ENCODE measurements at regions not wholly inside any gene's neighbourhood (a gene's known extent, or its start where the extent isn't known, plus 50 kb on each side); places are given as distances from the start of the nearest gene placed in this dataset.
A peak's percentile ranks its signal among the peaks of the same experiment; 100 is the strongest.

GRCh38 chr1:221141096-221141495, 261.9 kb downstream of the HLX start:
- H3K4me3 ChIP-seq (replicated peaks in 1 of 4; ENCODE audit: control extremely low read depth in 1 of 4, insufficient read depth in 1 of 4, low read depth in 3 of 4, low read length in 4 of 4), result no peak overlapping the region
- H3K4me2 ChIP-seq (ENCODE audit: extremely low read depth, insufficient read depth, low read length), result no peak overlapping the region
- no peak for DNase-seq (ENCODE audit: low read depth in 2 of 2)

DNA sequence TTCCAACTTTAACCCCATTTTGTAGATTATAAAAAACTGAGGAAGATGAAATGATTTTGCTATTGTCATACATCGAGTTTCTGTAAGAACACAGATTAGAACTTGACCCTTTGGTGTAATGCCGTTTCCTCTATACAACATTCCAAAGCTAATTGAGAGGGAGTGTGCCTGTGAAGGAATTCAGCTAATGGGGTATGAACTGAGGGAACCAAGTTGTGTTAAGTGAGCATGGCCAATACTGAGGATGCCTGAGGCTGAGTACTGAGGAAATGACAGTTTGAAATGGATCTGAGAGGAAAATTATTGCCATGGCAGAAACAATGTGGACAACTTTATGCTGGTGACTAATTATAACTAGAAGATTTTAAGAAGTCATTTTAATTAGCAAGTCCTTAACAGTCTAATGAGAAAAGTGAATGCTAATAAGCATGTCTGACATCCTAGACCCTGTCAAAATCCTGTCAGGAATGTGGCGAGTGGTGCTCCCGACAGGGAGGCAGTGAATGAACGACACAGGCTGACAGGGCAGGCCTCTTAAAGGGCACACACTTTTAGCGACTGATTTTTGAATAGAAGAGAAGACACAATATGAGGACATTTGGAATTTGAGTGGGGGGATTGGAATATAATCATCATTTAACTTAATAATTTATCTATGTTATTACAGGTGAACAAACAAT, 262.5 kb downstream of the HLX start:
- Histone ChIP-seq H3K4me2 (ENCODE audit: extremely low read depth, insufficient read depth, low read length) (no peak overlapping the region), H3K4me1 (ENCODE audit: control insufficient read depth, extremely low read depth, insufficient read depth, low read length) (no peaks in the 10 kb centered on the region), H3K27me3 (ENCODE audit: control insufficient read depth, insufficient read depth, low read length) (no peaks in the 10 kb centered on the region), H3K27ac (ENCODE audit: insufficient read depth, low read length) (no peak overlapping the region), H3K9ac (ENCODE audit: insufficient read depth, low read length) (no peak overlapping the region), H4K20me1 (ENCODE audit: control insufficient read depth, extremely low read depth, insufficient read depth, low read length) (no peaks in the 10 kb centered on the region), H3K4me3 (replicated peaks in 1 of 4; ENCODE audit: control extremely low read depth in 1 of 4, insufficient read depth in 1 of 4, low read depth in 3 of 4, low read length in 4 of 4) (no peak overlapping the region), H3K36me3 (ENCODE audit: control insufficient read depth, insufficient read depth, low read length) (no peaks in the 10 kb centered on the region), H3K9me3 (ENCODE audit: control insufficient read depth, insufficient read depth, low read depth, low read length) (no peaks in the 10 kb centered on the region), H3K79me2 (ENCODE audit: control insufficient read depth, insufficient read depth, low read length) (no peaks in the 10 kb centered on the region), H2AFZ (ENCODE audit: low read length) (no peak overlapping the region)
- peak in 1 of 2 donors; percentile 31 for DNase-seq (ENCODE audit: low read depth in 2 of 2)
- TF ChIP-seq, protein P1, sequence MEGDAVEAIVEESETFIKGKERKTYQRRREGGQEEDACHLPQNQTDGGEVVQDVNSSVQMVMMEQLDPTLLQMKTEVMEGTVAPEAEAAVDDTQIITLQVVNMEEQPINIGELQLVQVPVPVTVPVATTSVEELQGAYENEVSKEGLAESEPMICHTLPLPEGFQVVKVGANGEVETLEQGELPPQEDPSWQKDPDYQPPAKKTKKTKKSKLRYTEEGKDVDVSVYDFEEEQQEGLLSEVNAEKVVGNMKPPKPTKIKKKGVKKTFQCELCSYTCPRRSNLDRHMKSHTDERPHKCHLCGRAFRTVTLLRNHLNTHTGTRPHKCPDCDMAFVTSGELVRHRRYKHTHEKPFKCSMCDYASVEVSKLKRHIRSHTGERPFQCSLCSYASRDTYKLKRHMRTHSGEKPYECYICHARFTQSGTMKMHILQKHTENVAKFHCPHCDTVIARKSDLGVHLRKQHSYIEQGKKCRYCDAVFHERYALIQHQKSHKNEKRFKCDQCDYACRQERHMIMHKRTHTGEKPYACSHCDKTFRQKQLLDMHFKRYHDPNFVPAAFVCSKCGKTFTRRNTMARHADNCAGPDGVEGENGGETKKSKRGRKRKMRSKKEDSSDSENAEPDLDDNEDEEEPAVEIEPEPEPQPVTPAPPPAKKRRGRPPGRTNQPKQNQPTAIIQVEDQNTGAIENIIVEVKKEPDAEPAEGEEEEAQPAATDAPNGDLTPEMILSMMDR (conservative IDR thresholded peaks at IDR 0.05 in 1 of 2, IDR thresholded peaks at IDR 0.05 in 1 of 2; ENCODE audit: low read depth in 1 of 2, low read length in 2 of 2), result no peak
- no peak for TF ChIP-seq EZH2 (IDR thresholded peaks at IDR 0.05; ENCODE audit: low read length, missing control alignments)

More at GRCh38 chr1:221141096-221141495, 261.9 kb downstream of the HLX start:
- no peaks in the 10 kb centered on the region for H3K27me3 ChIP-seq (ENCODE audit: control insufficient read depth, insufficient read depth, low read length)
- H3K9ac ChIP-seq (ENCODE audit: insufficient read depth, low read length), result no peak overlapping the region
- TF ChIP-seq, protein P1 (conservative IDR thresholded peaks at IDR 0.05 in 1 of 2, IDR thresholded peaks at IDR 0.05 in 1 of 2; ENCODE audit: low read depth in 1 of 2, low read length in 2 of 2), result no peak
- no peak for TF ChIP-seq EZH2 (IDR thresholded peaks at IDR 0.05; ENCODE audit: low read length, missing control alignments)
- no peak overlapping the region for H2AFZ ChIP-seq (ENCODE audit: low read length)
- no peaks in the 10 kb centered on the region for H3K9me3 ChIP-seq (ENCODE audit: control insufficient read depth, insufficient read depth, low read depth, low read length)
- no peaks in the 10 kb centered on the region for H3K79me2 ChIP-seq (ENCODE audit: control insufficient read depth, insufficient read depth, low read length)
- H4K20me1 ChIP-seq (ENCODE audit: control insufficient read depth, extremely low read depth, insufficient read depth, low read length), result no peaks in the 10 kb centered on the region
- no peak overlapping the region for H3K27ac ChIP-seq (ENCODE audit: insufficient read depth, low read length)
- H3K4me1 ChIP-seq (ENCODE audit: control insufficient read depth, extremely low read depth, insufficient read depth, low read length), result no peaks in the 10 kb centered on the region
- no peaks in the 10 kb centered on the region for H3K36me3 ChIP-seq (ENCODE audit: control insufficient read depth, insufficient read depth, low read length)

GRCh38 chr1:221148660-221149059, 269.4 kb downstream of the HLX start:
- H3K79me2 ChIP-seq (ENCODE audit: control insufficient read depth, insufficient read depth, low read length), result no peaks in the 10 kb centered on the region
- H3K27ac ChIP-seq (ENCODE audit: insufficient read depth, low read length), result no peak overlapping the region
- no peaks in the 10 kb centered on the region for H3K4me1 ChIP-seq (ENCODE audit: control insufficient read depth, extremely low read depth, insufficient read depth, low read length)
- H2AFZ ChIP-seq (ENCODE audit: low read length), result no peak overlapping the region
- H3K27me3 ChIP-seq (ENCODE audit: control insufficient read depth, insufficient read depth, low read length), result no peaks in the 10 kb centered on the region
- TF ChIP-seq, protein P1 (conservative IDR thresholded peaks at IDR 0.05 in 1 of 2, IDR thresholded peaks at IDR 0.05 in 1 of 2; ENCODE audit: low read depth in 1 of 2, low read length in 2 of 2), result no peak
- TF ChIP-seq EZH2 (IDR thresholded peaks at IDR 0.05; ENCODE audit: low read length, missing control alignments), result no peak
- H3K9ac ChIP-seq (ENCODE audit: insufficient read depth, low read length), result no peak overlapping the region
- no peak overlapping the region for H3K4me2 ChIP-seq (ENCODE audit: extremely low read depth, insufficient read depth, low read length)
- H3K4me3 ChIP-seq (replicated peaks in 1 of 4; ENCODE audit: control extremely low read depth in 1 of 4, insufficient read depth in 1 of 4, low read depth in 3 of 4, low read length in 4 of 4), result no peak overlapping the region
- H3K9me3 ChIP-seq (ENCODE audit: control insufficient read depth, insufficient read depth, low read depth, low read length), result no peaks in the 10 kb centered on the region
- H4K20me1 ChIP-seq (ENCODE audit: control insufficient read depth, extremely low read depth, insufficient read depth, low read length), result no peaks in the 10 kb centered on the region
- no peaks in the 10 kb centered on the region for H3K36me3 ChIP-seq (ENCODE audit: control insufficient read depth, insufficient read depth, low read length)
- no peak for DNase-seq (ENCODE audit: low read depth in 2 of 2)
